ENCODE measurements at regions not wholly inside any gene's neighbourhood (a gene's known extent, or its start where the extent isn't known, plus 50 kb on each side); places are given as distances from the start of the nearest gene placed in this dataset.

GRCh38 chr11:64482588-64482987 lies 73.2 kb upstream of the SLC22A11 start:
- no peak for TF ChIP-seq CTCF (conservative IDR thresholded peaks at IDR 0.05; ENCODE audit: low read length)
- TF ChIP-seq EZH2phosphoT487 (IDR thresholded peaks at IDR 0.05; ENCODE audit: borderline replicate concordance) = no peak
